HG03571 (cell line): ENCODE measurements at regions not wholly inside any gene's neighbourhood (a gene's known extent, or its start where the extent isn't known, plus 50 kb on each side); places are given as distances from the start of the nearest gene placed in this dataset.

Experiments
- ATAC-seq: cut with Tn5 transposase; IDR thresholded peaks from one replicate; pipeline ENCODE4 v1.9.1; 2021; ENCODE audit not compliant: unreplicated experiment

- no peak for ATAC-seq
These were observed 111.0 kb downstream of the TRIB2 start for GRCh38 chr2:12827721-12828120.

GRCh38 chr2:12828980-12829379 is 112.2 kb downstream of the TRIB2 start:
- no peak for ATAC-seq

DNA sequence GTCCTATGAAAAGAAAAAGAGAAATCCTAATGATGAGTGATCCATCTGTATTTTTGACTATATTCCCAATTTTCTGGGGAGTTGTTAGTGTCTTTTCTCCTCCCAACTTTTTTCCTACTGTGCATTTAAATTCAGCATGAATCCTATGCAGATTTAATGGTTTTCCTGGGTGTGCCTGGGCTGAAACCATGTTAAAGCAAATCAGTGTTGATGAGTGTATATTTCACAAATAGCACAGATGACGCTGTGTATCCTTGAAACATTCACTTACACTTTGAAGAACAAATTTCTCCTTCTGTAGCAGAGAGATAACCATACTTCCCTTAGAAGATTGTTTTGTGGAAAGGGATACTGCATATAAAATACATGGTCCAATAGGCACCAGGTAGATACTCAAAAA is 114.3 kb downstream of the TRIB2 start:
- ATAC-seq, result no peak

- no peak for ATAC-seq
These were observed 117.5 kb downstream of the TRIB2 start for GRCh38 chr2:12834239-12834638.

GRCh38 chr2:12835733-12836132 is 119.0 kb downstream of the TRIB2 start:
- no peak for ATAC-seq

DNA sequence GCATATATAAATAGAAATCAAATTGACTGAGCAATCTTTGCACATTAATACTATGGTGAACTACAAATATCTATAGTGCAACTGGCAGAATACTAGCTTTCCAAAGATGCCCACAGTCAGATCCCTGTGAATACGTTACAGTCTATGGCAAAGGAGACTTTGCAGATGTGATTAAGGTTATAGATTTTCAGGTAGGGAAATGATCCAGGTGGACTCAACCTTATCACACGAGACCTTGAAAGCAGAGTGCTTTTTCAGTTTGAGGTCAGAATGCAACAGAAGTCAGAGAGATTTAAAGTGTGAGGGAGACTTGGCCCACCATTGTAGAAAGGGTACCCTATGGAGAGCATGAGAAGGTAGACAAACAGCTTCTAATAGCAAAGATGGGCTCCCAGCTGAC is 122.6 kb downstream of the TRIB2 start:
- ATAC-seq, result no peak

GRCh38 chr2:12841021-12841420 is 124.3 kb downstream of the TRIB2 start:
- no peak for ATAC-seq

DNA sequence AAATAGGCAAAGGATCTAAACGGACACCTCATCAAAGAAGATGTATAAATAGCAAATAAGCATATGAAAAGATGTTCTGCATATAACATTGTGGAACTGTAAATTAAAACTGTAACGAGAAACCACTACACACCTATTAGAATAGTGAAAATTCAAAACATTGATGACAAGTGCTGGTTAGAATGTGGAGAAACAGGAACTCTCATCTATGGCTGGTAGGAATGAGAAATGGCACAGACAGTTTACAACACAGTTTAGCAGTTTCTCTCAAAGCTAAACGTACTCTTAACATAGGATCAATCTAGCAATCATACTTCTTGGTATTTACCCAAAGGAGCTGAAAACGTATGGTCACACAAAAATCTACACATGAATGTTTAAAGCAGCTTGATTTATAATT is 126.2 kb downstream of the TRIB2 start:
- no peak for ATAC-seq

GRCh38 chr2:12844511-12844910 is 127.8 kb downstream of the TRIB2 start:
- ATAC-seq, result no peak

DNA sequence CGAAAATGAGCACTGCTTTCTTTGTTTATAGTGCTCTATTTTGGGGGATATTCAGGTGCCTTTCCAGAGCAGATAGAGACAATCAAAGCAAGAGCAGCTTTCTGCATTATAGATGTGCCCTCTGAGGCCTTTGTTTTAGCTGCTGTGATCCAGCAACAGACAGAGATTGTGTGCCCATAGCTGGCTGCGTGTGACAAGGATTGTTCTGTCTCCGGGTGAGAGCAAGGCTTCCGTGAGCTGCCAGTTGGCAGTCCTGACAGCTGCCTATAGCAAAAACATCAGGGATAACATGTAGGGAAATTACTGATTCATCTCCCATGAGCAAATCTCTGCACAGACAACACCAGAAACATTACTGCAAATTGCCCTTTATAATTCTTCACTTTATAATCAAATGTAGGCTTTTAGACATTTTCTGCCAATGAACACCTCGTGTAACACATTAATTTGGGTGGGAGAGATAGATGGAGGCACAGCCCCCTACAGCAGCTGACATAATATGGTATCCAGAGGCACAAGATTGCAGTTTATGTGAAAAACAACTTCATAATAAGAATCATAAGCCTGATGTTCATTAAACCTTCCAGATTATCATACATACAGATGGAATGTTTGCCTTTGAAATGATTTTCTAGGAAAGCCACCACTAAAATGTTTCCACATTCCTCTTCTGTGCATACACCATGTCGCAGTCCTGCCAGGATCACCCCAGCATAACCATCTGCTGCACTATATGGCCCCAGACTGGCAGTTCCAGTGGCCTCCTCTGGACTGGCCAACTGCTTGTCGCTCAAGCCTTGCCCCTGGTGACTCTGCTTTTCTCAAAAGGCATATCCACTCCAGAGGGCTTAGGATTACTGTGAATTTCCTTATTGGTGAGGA is 131.2 kb downstream of the TRIB2 start:
- no peak for ATAC-seq

- no peak for ATAC-seq
These were observed 135.4 kb downstream of the TRIB2 start for GRCh38 chr2:12852135-12852534.

- ATAC-seq, result no peak
These were observed 137.3 kb downstream of the TRIB2 start for GRCh38 chr2:12854001-12854530.

GRCh38 chr2:12855508-12855907 is 138.8 kb downstream of the TRIB2 start:
- ATAC-seq, result no peak

DNA sequence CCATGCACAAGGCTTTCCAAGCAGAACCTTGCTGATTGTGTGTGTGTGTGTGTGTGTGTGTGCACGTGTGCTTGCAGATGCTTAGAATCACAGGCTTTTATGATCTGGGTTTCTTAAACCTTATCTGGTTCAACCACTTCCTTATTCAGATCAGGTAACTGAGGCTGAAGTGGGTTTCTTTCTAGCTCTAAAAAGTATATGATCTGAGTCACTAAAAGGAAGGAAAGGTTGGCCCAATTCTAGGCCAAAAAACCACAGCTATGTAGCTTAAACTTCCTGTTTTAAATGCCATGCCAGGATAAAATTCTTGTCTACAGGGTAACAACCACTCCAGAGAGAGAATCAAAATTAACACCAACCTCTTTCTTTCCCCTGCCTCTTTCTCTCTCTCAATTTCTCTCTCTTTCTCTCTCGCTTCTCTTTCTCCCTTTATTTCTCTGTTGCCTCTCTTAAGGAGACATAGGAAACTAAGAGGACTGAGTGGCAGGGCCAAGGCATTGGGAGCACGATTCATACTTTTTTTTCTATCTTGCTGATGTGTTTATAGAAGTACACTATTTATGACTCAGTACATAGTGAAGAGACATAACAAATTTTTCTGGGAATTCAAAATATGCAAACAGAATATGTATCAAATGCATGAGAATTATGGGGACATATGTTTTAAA is 140.3 kb downstream of the TRIB2 start:
- no peak for ATAC-seq

- no peak for ATAC-seq
These were observed 141.2 kb downstream of the TRIB2 start for GRCh38 chr2:12857891-12858290.

DNA sequence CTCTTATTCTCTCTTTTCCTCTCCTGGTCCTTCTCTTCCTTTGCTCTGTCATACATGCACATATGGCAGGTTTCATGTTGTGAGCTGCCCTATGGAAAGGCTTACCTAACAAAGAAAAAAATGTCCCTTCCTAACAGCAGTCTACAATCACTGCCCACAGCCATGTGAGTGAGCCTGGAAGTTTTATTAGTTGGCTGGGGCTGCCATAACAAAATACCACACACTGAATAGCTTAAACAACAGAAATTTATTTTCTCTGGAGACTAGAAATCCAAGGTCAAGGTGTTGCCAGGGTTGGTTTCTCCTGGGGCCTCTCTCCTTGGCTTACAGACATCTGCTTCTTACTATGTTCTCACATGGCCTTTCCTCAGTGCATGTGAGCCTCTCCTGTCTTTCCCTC is 142.1 kb downstream of the TRIB2 start:
- ATAC-seq, result no peak

GRCh38 chr2:12861344-12861930 is 144.7 kb downstream of the TRIB2 start:
- no peak for ATAC-seq

DNA sequence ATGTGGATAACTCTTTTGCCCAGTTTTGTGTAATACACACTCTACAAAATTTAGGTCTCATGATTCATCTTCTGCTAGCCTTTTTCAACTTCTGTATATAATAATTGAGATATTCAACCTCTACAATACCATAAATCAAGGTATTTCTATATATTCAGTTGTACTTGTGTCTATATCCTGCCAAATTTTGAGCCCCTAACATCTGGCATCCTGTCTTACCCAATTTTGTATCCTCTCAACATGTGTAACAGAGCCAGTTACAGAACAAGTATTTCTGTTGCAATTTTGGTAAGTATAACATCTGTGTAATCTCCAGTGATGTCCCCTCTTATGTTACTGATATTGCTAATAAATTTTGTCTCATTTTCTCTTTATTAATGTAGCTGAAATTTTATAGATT is 145.8 kb downstream of the TRIB2 start:
- no peak for ATAC-seq

GRCh38 chr2:12863937-12864336 is 147.2 kb downstream of the TRIB2 start:
- ATAC-seq, result no peak

DNA sequence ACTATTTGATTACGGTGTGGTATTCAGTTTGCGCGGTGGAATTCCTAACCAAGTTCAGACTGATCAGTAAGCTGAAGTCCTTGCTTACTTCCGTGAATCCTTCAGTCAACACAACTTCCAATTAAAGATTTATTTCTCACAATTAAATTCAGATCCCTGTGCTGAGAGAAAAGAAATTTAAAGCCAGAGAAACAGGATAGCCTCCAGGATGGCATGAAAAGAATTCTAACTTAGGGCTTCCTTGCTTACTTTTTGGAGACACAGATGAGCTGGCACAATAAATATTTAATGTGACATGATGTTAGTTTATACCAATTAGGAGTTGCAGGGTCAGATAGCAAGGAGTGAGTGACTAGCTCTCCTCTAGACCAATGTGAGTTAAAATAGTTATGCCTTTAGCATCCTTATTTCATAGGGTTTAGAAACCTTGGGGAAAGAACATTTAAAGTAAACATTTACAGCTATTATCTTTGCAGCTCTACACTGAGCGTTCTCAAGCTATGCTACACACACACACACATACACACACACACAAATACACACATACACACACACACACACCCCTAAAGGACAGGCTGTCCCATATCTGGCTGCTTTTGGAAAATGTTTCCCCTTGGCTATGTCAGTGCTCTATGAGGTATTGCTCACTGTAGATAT is 151.0 kb downstream of the TRIB2 start:
- ATAC-seq, result no peak

DNA sequence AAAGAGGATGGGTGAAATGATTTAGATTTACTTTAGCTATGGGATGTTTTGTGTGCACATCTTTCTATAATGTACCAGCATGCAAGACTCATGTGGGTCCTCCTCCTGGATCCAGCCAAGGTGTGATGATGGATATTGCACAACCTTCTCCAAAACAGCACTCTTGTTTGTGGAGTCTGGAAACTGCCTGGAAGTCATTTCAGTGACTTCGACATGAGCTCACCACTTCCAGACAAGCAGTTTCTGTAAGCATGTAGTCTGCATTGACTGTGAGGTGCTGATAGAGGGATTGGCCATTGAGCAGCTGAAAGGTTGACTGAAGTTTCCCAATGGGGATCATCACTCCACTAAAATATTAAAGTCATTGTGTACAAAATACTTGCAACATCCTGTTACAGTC is 154.0 kb downstream of the TRIB2 start:
- ATAC-seq, result no peak
